ENCODE measurements at regions not wholly inside any gene's neighbourhood (a gene's known extent, or its start where the extent isn't known, plus 50 kb on each side); places are given as distances from the start of the nearest gene placed in this dataset.
"Not testable (repeated sequence)": the region's sequence is repeated elsewhere in the genome, so short reads cannot be mapped to it uniquely, and the experiment has no call there.

GRCh38 chr7:103211049-103211448 lies 62.1 kb upstream of the NAPEPLD start:
- H3K27ac Mint-ChIP-seq; H3K4me3 Mint-ChIP-seq; H3K27ac ChIP-seq (ENCODE audit: low read depth in 1 of 2, low read length in 2 of 2); H3K27me3 ChIP-seq (ENCODE audit: control insufficient read depth in 1 of 2, insufficient read depth in 2 of 2, low read length in 2 of 2); intact Hi-C loops (cut with DNase I, micrococcal nuclease); H3K36me3 Mint-ChIP-seq (ENCODE audit: low read depth); DNase-seq; H3K9me3 ChIP-seq (ENCODE audit: control insufficient read depth in 1 of 2, insufficient read depth in 1 of 2, low read length in 2 of 2); H3K4me3 ChIP-seq (ENCODE audit: low read length); H3K27me3 Mint-ChIP-seq; H3K36me3 ChIP-seq (ENCODE audit: insufficient read depth, low read length); H3K9me3 Mint-ChIP-seq; H3K4me1 Mint-ChIP-seq (ENCODE audit: low read depth); POLR2A ChIA-PET; CTCF ChIA-PET; ATAC-seq (ENCODE audit: poor library complexity); H3K4me1 ChIP-seq (ENCODE audit: insufficient read depth, low read length): not testable (repeated sequence)

GRCh38 chr7:103199191-103199590 lies 50.3 kb upstream of the NAPEPLD start:
- DNase-seq; H3K4me3 Mint-ChIP-seq; H3K36me3 Mint-ChIP-seq (ENCODE audit: low read depth); POLR2A ChIA-PET; H3K27me3 ChIP-seq (ENCODE audit: control insufficient read depth in 1 of 2, insufficient read depth in 2 of 2, low read length in 2 of 2); H3K9me3 Mint-ChIP-seq; CTCF ChIA-PET; H3K9me3 ChIP-seq (ENCODE audit: control insufficient read depth in 1 of 2, insufficient read depth in 1 of 2, low read length in 2 of 2); ATAC-seq (ENCODE audit: poor library complexity); H3K4me1 Mint-ChIP-seq (ENCODE audit: low read depth); intact Hi-C loops (cut with DNase I, micrococcal nuclease); H3K27ac ChIP-seq (ENCODE audit: low read depth in 1 of 2, low read length in 2 of 2); H3K4me3 ChIP-seq (ENCODE audit: low read length); H3K4me1 ChIP-seq (ENCODE audit: insufficient read depth, low read length); H3K27me3 Mint-ChIP-seq; H3K27ac Mint-ChIP-seq; H3K36me3 ChIP-seq (ENCODE audit: insufficient read depth, low read length): not testable (repeated sequence)

All from CD4-positive, alpha-beta T cell (primary cell).